ENCODE measurements at regions not wholly inside any gene's neighbourhood (a gene's known extent, or its start where the extent isn't known, plus 50 kb on each side); places are given as distances from the start of the nearest gene placed in this dataset.

DNA sequence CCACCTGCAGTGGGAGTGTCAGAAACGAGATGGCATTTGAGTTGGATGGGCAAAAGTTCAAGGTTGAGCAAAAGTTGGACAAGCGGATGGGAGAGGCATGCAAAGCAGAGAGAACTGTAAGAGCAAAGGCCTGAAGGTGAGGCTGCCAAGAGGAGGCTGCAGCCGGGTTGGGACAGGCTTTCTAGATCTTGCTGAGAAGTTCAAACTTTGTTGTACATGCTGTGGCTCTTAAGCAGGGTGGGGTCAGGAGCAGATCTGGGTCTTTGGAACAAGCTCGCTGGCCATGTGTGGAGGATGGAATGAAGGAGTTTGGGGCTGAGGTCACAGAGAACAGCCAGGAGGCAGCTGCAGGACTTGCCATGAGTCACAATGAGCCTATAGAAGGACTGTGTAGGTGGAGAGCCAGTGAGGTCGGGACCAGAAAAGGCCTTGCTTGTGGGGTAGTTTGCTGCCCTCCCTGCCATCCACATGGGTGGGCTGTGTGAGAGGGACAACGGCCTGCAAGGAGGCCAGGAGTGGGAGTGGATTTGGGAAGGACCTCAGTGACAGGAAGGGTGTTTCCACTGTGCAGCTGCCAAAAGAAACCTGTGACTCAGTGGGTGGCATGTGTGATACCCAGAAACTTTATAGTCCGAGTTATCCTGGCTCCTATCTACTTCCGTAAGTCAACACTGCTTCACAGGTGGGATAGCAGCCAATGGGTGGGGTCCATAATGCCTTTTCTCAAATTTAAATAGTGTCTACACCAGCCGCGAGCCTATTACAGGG lies 210.4 kb downstream of the MID1IP1 start:
- Mint-ChIP-seq H3K27me3 (ENCODE audit: low read depth, poor library complexity) (no peaks in the 10 kb centered on the region), H3K27ac (peak overlapping the region; percentile 18), H3K4me3 (no peak overlapping the region), H3K36me3 (ENCODE audit: low read depth) (no peaks in the 10 kb centered on the region), H3K9me3 (peaks cover 24% of the 10 kb centered on the region), H3K4me1 (peaks cover 19% of the 10 kb centered on the region)
- TF ChIP-seq, protein P1, sequence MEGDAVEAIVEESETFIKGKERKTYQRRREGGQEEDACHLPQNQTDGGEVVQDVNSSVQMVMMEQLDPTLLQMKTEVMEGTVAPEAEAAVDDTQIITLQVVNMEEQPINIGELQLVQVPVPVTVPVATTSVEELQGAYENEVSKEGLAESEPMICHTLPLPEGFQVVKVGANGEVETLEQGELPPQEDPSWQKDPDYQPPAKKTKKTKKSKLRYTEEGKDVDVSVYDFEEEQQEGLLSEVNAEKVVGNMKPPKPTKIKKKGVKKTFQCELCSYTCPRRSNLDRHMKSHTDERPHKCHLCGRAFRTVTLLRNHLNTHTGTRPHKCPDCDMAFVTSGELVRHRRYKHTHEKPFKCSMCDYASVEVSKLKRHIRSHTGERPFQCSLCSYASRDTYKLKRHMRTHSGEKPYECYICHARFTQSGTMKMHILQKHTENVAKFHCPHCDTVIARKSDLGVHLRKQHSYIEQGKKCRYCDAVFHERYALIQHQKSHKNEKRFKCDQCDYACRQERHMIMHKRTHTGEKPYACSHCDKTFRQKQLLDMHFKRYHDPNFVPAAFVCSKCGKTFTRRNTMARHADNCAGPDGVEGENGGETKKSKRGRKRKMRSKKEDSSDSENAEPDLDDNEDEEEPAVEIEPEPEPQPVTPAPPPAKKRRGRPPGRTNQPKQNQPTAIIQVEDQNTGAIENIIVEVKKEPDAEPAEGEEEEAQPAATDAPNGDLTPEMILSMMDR (IDR thresholded peaks at IDR 0.05): no peak
- DNase-seq: no peak

GRCh38 chrX:39012621-39013111 lies 211.4 kb downstream of the MID1IP1 start:
- Mint-ChIP-seq H3K4me3 (no peak overlapping the region), H3K4me1 (peaks cover 29% of the 10 kb centered on the region), H3K27ac (peak overlapping the region; percentile 24), H3K27me3 (ENCODE audit: low read depth, poor library complexity) (no peaks in the 10 kb centered on the region), H3K9me3 (peaks cover 20% of the 10 kb centered on the region), H3K36me3 (ENCODE audit: low read depth) (no peaks in the 10 kb centered on the region)
- TF ChIP-seq, protein P1 (IDR thresholded peaks at IDR 0.05): no peak
- no peak for DNase-seq

GRCh38 chrX:39016556-39016955 lies 215.3 kb downstream of the MID1IP1 start:
- H3K4me3 Mint-ChIP-seq: no peak overlapping the region
- H3K36me3 Mint-ChIP-seq (ENCODE audit: low read depth): no peaks in the 10 kb centered on the region
- H3K27me3 Mint-ChIP-seq (ENCODE audit: low read depth, poor library complexity): no peaks in the 10 kb centered on the region
- H3K27ac Mint-ChIP-seq: no peak overlapping the region
- H3K9me3 Mint-ChIP-seq: peaks cover 22% of the 10 kb centered on the region
- TF ChIP-seq, protein P1 (IDR thresholded peaks at IDR 0.05): no peak
- DNase-seq: no peak
- peaks cover 51% of the 10 kb centered on the region for H3K4me1 Mint-ChIP-seq

DNA sequence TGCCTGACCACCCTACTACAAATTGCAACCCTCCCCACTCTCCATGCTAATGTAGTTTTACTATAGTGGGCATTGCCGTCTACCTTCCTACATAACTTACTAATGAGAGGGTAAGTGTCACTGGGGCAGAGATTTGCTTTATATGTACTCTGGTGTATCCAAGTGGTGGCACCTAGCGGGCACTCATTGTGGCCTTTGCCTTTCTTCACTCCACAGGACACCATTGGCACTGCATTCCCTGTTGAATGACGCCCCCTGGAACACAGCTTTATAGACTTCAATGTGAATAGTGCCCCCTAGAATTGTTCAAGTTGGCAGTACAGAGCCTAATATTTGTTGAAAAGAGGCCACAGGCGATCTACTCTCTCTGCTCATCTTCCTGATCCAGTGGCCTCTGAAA lies 215.8 kb downstream of the MID1IP1 start:
- no peak for DNase-seq
- peaks cover 51% of the 10 kb centered on the region for H3K4me1 Mint-ChIP-seq
- H3K27ac Mint-ChIP-seq: no peak overlapping the region
- H3K9me3 Mint-ChIP-seq: peaks cover 27% of the 10 kb centered on the region
- no peaks in the 10 kb centered on the region for H3K27me3 Mint-ChIP-seq (ENCODE audit: low read depth, poor library complexity)
- TF ChIP-seq, protein P1 (IDR thresholded peaks at IDR 0.05): no peak
- H3K36me3 Mint-ChIP-seq (ENCODE audit: low read depth): no peaks in the 10 kb centered on the region
- H3K4me3 Mint-ChIP-seq: no peak overlapping the region

GRCh38 chrX:39017716-39018115 lies 216.5 kb downstream of the MID1IP1 start:
- TF ChIP-seq, protein P1 (IDR thresholded peaks at IDR 0.05): no peak
- Mint-ChIP-seq H3K36me3 (ENCODE audit: low read depth) (no peaks in the 10 kb centered on the region), H3K9me3 (peaks cover 32% of the 10 kb centered on the region), H3K27me3 (ENCODE audit: low read depth, poor library complexity) (no peaks in the 10 kb centered on the region), H3K4me3 (no peak overlapping the region), H3K4me1 (peaks cover 47% of the 10 kb centered on the region), H3K27ac (peak overlapping the region; percentile 95)
- no peak for DNase-seq

GRCh38 chrX:39018541-39018940 lies 217.3 kb downstream of the MID1IP1 start:
- no peaks in the 10 kb centered on the region for H3K27me3 Mint-ChIP-seq (ENCODE audit: low read depth, poor library complexity)
- H3K9me3 Mint-ChIP-seq: peaks cover 40% of the 10 kb centered on the region
- H3K4me1 Mint-ChIP-seq: peaks cover 39% of the 10 kb centered on the region
- no peak overlapping the region for H3K4me3 Mint-ChIP-seq
- no peak for DNase-seq
- TF ChIP-seq, protein P1 (IDR thresholded peaks at IDR 0.05): no peak
- no peak overlapping the region for H3K27ac Mint-ChIP-seq
- H3K36me3 Mint-ChIP-seq (ENCODE audit: low read depth): no peaks in the 10 kb centered on the region

Measured in nephron progenitor cell (in vitro differentiated cells).